GM12891 (cell line): ENCODE measurements at regions not wholly inside any gene's neighbourhood (a gene's known extent, or its start where the extent isn't known, plus 50 kb on each side); places are given as distances from the start of the nearest gene placed in this dataset.

ENCODE experiments used
- POLR2A ChIP-seq: IDR thresholded peaks from 2 replicates; pipeline ENCODE4 v1.6.1; 2011; ENCODE audit warnings: low read depth, low read length, control low read depth
- POLR2AphosphoS5 ChIP-seq: IDR thresholded peaks from 2 replicates; pipeline ENCODE4 v1.6.1; 2011; ENCODE audit warnings: low read depth, low read length, control low read depth
- TAF1 ChIP-seq: IDR thresholded peaks from 2 replicates; pipeline ENCODE4 v1.6.1; 2011; ENCODE audit warnings: low read depth, low read length, control low read depth

DNA sequence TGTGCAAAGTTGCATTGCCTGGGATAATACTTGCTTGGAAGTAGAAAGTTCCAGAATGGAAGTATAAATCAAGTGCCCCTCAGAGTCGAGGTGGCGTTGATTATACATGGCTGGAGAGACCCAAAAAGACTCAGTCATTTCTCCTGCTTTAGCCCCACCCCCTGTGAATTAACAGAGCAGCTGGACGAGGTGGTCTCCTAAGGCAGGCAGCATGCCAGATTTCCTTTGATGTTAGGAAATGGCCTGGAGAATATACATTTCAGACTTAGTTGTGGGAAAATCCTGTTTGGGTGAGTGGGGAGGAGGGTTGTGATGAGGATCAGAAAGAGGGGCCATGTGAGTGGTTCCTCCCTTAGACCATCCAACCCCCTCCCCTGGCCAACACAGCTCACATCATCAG, 406.1 kb upstream of the TMPO start:
- TF ChIP-seq POLR2A, result no peak
- no peak for TF ChIP-seq POLR2AphosphoS5
- no peak for TF ChIP-seq TAF1
